ENCODE measurements at regions not wholly inside any gene's neighbourhood (a gene's known extent, or its start where the extent isn't known, plus 50 kb on each side); places are given as distances from the start of the nearest gene placed in this dataset.

GRCh38 chr12:46435029-46435428 is 62.5 kb upstream of the SLC38A2 start:
- no peak overlapping the region for H4K8ac ChIP-seq (ENCODE audit: extremely low read depth, insufficient read depth, low read length)
- H3K79me1 ChIP-seq (ENCODE audit: low read depth, low read length): no peaks in the 10 kb centered on the region
- H3K4me2 ChIP-seq (ENCODE audit: insufficient read depth in 1 of 2, low read depth in 2 of 2, low read length in 2 of 2): no peak overlapping the region
- DNase-seq (ENCODE audit: low read depth in 1 of 2, low spot score in 2 of 2) (no peak), FAIRE-seq (no peak)
- H2BK20ac ChIP-seq (ENCODE audit: low read length): no peak overlapping the region
- no peak overlapping the region for H2BK15ac ChIP-seq (ENCODE audit: low read length)
- H2BK120ac ChIP-seq (replicated peaks; ENCODE audit: low read depth, low read length): no peak overlapping the region
- H2BK5ac ChIP-seq (ENCODE audit: low read depth, low read length): no peak overlapping the region
- no peak overlapping the region for H3K14ac ChIP-seq (ENCODE audit: insufficient read length)
- no peak overlapping the region for H3K18ac ChIP-seq (ENCODE audit: extremely low read depth, low read length)
- H3K9ac ChIP-seq (replicated peaks in 1 of 4; ENCODE audit: extremely low read depth in 1 of 4, low read depth in 3 of 4, low read length in 3 of 4): no peak overlapping the region
- no peaks in the 10 kb centered on the region for H3K36me3 ChIP-seq (ENCODE audit: control insufficient read depth in 2 of 4, insufficient read depth in 4 of 4, low read length in 3 of 4)
- no peak overlapping the region for H4K5ac ChIP-seq (ENCODE audit: insufficient read length, low read depth, low read length)
- no peaks in the 10 kb centered on the region for H3K27me3 ChIP-seq (replicated peaks in 1 of 4; ENCODE audit: control insufficient read depth in 3 of 4, extremely low read depth in 1 of 4, insufficient read depth in 3 of 4, low read length in 3 of 4)
- no peaks in the 10 kb centered on the region for H3K79me2 ChIP-seq (ENCODE audit: control insufficient read depth in 1 of 2, insufficient read depth in 2 of 2, low read length in 2 of 2)
- no peaks in the 10 kb centered on the region for H3K9me3 ChIP-seq (ENCODE audit: insufficient read depth in 2 of 2, low read depth in 1 of 2, low read length in 1 of 2)
- no peak overlapping the region for H3K4me3 ChIP-seq (ENCODE audit: extremely low read depth in 1 of 4, insufficient read depth in 2 of 4, low read depth in 3 of 4, low read length in 4 of 4)
- H3K23ac ChIP-seq (ENCODE audit: insufficient read length): no peak overlapping the region
- no peak overlapping the region for H3K4ac ChIP-seq (replicated peaks; ENCODE audit: insufficient read length, low read depth, low read length)
- H3K23me2 ChIP-seq (ENCODE audit: low read depth, low read length): no peaks in the 10 kb centered on the region; the same call in 1 of the 2 replicates
- H4K20me1 ChIP-seq (replicated peaks in 1 of 2; ENCODE audit: control insufficient read depth in 1 of 2, insufficient read depth in 2 of 2, low read length in 2 of 2): peaks cover 0 to 2% of the 10 kb centered on the region in 2 experiments
- H4K91ac ChIP-seq (replicated peaks; ENCODE audit: insufficient read length, low read length): no peak overlapping the region
- no peak overlapping the region for H3K27ac ChIP-seq (ENCODE audit: low read depth, low read length)
- peaks cover 0 to 4% (median 0%) of the 10 kb centered on the region in 4 experiments; a peak in 1 of 7 replicates for H3K4me1 ChIP-seq (replicated peaks in 1 of 4; ENCODE audit: control insufficient read depth in 3 of 4, insufficient read depth in 4 of 4, low read length in 3 of 4)
- no peak overlapping the region for H2BK12ac ChIP-seq (ENCODE audit: low read depth, low read length)
- ChIA-PET CTCF (ENCODE audit: partially characterized antibody) (no interaction called here), POLR2A (ENCODE audit: partially characterized antibody) (interaction anchor here (0.8 to 1.4 kb wide), 3 partner anchors 23 to 67 kb away, joined by 3 read pairs; partner anchors contain the start of gene SLC38A2)
- H2AFZ ChIP-seq (ENCODE audit: low read length): no peak overlapping the region
- no peak overlapping the region for H3K56ac ChIP-seq (replicated peaks; ENCODE audit: insufficient read length, low read depth, low read length)
- no peak overlapping the region for H2AK5ac ChIP-seq (ENCODE audit: low read depth, low read length)
- no peak for TF ChIP-seq CHD7 (IDR thresholded peaks at IDR 0.05; ENCODE audit: insufficient replicate concordance, low read length)
- TF ChIP-seq EGR1 (IDR thresholded peaks at IDR 0.05; ENCODE audit: borderline replicate concordance, low read depth, low read length): no peak
